GM12892 (cell line): ENCODE measurements at regions not wholly inside any gene's neighbourhood (a gene's known extent, or its start where the extent isn't known, plus 50 kb on each side); places are given as distances from the start of the nearest gene placed in this dataset.

Source experiments
- POLR2A ChIP-seq: IDR thresholded peaks from 2 replicates; pipeline ENCODE4 v1.6.1; 2011; ENCODE audit warnings: low read depth, low read length, control low read depth
- POLR2AphosphoS5 ChIP-seq: IDR thresholded peaks from 2 replicates; pipeline ENCODE4 v1.6.1; 2011; ENCODE audit warnings: low read depth, low read length, control low read depth
- TAF1 ChIP-seq: IDR thresholded peaks from 2 replicates; pipeline ENCODE4 v1.6.1; 2011; ENCODE audit warnings: low read depth, mild to moderate bottlenecking, control low read depth, low read length, borderline replicate concordance

DNA sequence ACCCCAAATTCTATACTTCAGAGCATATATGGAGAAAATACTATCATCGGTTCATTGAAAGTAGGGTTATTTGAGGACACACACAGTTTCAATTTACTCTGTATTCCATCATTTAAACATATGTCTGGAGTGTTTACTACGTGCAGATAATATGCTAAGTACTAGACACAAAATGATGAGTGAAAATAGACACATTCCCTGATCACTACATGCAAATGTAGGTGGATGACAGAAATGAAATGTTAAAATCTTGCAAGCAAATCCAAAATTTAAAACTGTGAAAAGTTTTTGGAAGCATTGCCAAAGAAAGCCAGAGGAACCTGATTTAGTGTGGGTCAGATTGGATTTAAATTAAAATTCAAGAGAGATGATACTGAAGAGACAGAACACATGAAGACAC is 1106.6 kb downstream of the CBLN2 start:
- TF ChIP-seq POLR2A: no peak
- TF ChIP-seq TAF1: no peak
- TF ChIP-seq POLR2AphosphoS5: no peak
